OCI-LY3 (cell line): ENCODE measurements at regions not wholly inside any gene's neighbourhood (a gene's known extent, or its start where the extent isn't known, plus 50 kb on each side); places are given as distances from the start of the nearest gene placed in this dataset.

Experiments
- H2AFZ ChIP-seq: fragments of 200-600, 300-600 bp; shearing (Covaris generic); 2 replicates; pipeline ENCODE4 v1.6.0; 2014; ENCODE audit warnings: antibody characterized with exemption, low read depth, low read length
- H3K27ac ChIP-seq: fragments of 200-600, 300-600 bp; sonication (generic); 2 replicates; pipeline ENCODE4 v1.5.1; 2014; ENCODE audit warnings: mild to moderate bottlenecking, low read length, moderate library complexity, mixed read lengths
- H3K27me3 ChIP-seq: fragments of 200-600, 300-600 bp; sonication (generic); 2 replicates; pipeline ENCODE4 v1.6.1; 2014; ENCODE audit warnings: low read depth, low read length, mixed read lengths
- H3K36me3 ChIP-seq: fragments of 200-600, 300-600 bp; sonication (generic); replicated peaks from 2 replicates; pipeline ENCODE3; 2014; ENCODE audit warnings: low read depth, low read length, mixed read lengths
- H3K4me1 ChIP-seq: fragments of 300-600, 200-600 bp; sonication (generic); 2 replicates; pipeline ENCODE4 v1.6.1; 2014; ENCODE audit warnings: low read length, mixed read lengths
- H3K4me2 ChIP-seq: fragments of 200-600, 300-600 bp; sonication (generic); 2 replicates; pipeline ENCODE4 v1.6.1; 2014; ENCODE audit warnings: low read length, mixed read lengths
- H3K4me3 ChIP-seq: fragments of 300-600, 200-600 bp; sonication (generic); 2 replicates; pipeline ENCODE4 v1.5.1; 2014; ENCODE audit warnings: antibody characterized with exemption, mild to moderate bottlenecking, low read length, moderate library complexity
- H3K79me2 ChIP-seq: fragments of 300-600, 200-600 bp; shearing (Covaris generic); 2 replicates; pipeline ENCODE4 v1.6.1; 2014; ENCODE audit warnings: mild to moderate bottlenecking, low read length, mixed read lengths
- H3K9ac ChIP-seq: fragments of 300-600, 200-600 bp; shearing (Covaris generic); 2 replicates; pipeline ENCODE4 v1.6.0; 2014; ENCODE audit warnings: mild to moderate bottlenecking, low read length, moderate library complexity
- H3K9me3 ChIP-seq: fragments of 200-600, 300-600 bp; shearing (Covaris generic); 2 replicates; pipeline ENCODE4 v1.6.1; 2014; ENCODE audit warnings: low read length, mixed read lengths; ENCODE audit not compliant: insufficient read depth
- H4K20me1 ChIP-seq: fragments of 200-600, 300-600 bp; sonication (generic); 2 replicates; pipeline ENCODE4 v1.6.1; 2016; ENCODE audit warnings: low read length, mixed read lengths; ENCODE audit not compliant: insufficient read depth
- CTCF ChIP-seq: fragments of 200-600, 300-600 bp; sonication (generic); IDR thresholded peaks from 2 replicates; pipeline ENCODE4 v1.5.1; 2014; ENCODE audit warnings: antibody characterized with exemption, low read length, low read depth
- EZH2phosphoT487 ChIP-seq: fragments of 200-600 bp; shearing (Covaris generic); IDR thresholded peaks from 2 replicates; pipeline ENCODE4 v1.6.1; 2018; ENCODE audit warnings: antibody characterized with exemption, mixed run types, low read depth

GRCh38 chr6:98014442-98015201 is 731.6 kb upstream of the MMS22L start:
- Histone ChIP-seq H3K9me3 (no peaks in the 10 kb centered on the region), H3K27ac (no peak overlapping the region), H3K79me2 (no peaks in the 10 kb centered on the region), H3K4me3 (no peak overlapping the region), H3K4me1 (no peaks in the 10 kb centered on the region), H3K4me2 (no peak overlapping the region), H2AFZ (no peak overlapping the region), H3K9ac (no peak overlapping the region), H4K20me1 (no peaks in the 10 kb centered on the region), H3K27me3 (no peaks in the 10 kb centered on the region), H3K36me3 (no peaks in the 10 kb centered on the region)
- TF ChIP-seq EZH2phosphoT487 (no peak), CTCF (no peak)

GRCh38 chr6:98016565-98016964 is 733.5 kb upstream of the MMS22L start:
- TF ChIP-seq CTCF, result no peak
- no peak for TF ChIP-seq EZH2phosphoT487
- no peaks in the 10 kb centered on the region for H3K79me2 ChIP-seq
- H3K4me1 ChIP-seq, result no peaks in the 10 kb centered on the region
- no peak overlapping the region for H2AFZ ChIP-seq
- no peak overlapping the region for H3K4me3 ChIP-seq
- H3K27me3 ChIP-seq, result no peaks in the 10 kb centered on the region
- no peaks in the 10 kb centered on the region for H4K20me1 ChIP-seq
- H3K36me3 ChIP-seq, result no peaks in the 10 kb centered on the region
- H3K9me3 ChIP-seq, result no peaks in the 10 kb centered on the region
- no peak overlapping the region for H3K9ac ChIP-seq
- no peak overlapping the region for H3K4me2 ChIP-seq
- no peak overlapping the region for H3K27ac ChIP-seq

- H4K20me1 ChIP-seq, result no peaks in the 10 kb centered on the region
- no peak overlapping the region for H3K9ac ChIP-seq
- no peak for TF ChIP-seq EZH2phosphoT487
- TF ChIP-seq CTCF, result no peak
- H3K4me3 ChIP-seq, result no peak overlapping the region
- no peaks in the 10 kb centered on the region for H3K36me3 ChIP-seq
- no peak overlapping the region for H3K27ac ChIP-seq
- H2AFZ ChIP-seq, result no peak overlapping the region
- no peaks in the 10 kb centered on the region for H3K27me3 ChIP-seq
- no peaks in the 10 kb centered on the region for H3K9me3 ChIP-seq
- no peaks in the 10 kb centered on the region for H3K79me2 ChIP-seq
- no peak overlapping the region for H3K4me2 ChIP-seq
- no peaks in the 10 kb centered on the region for H3K4me1 ChIP-seq
Observed at GRCh38 chr6:98020222-98020621, 737.2 kb upstream of the MMS22L start.

- no peaks in the 10 kb centered on the region for H3K79me2 ChIP-seq
- H3K9ac ChIP-seq, result no peak overlapping the region
- no peak overlapping the region for H3K4me3 ChIP-seq
- no peaks in the 10 kb centered on the region for H4K20me1 ChIP-seq
- no peaks in the 10 kb centered on the region for H3K4me1 ChIP-seq
- H3K27me3 ChIP-seq, result no peaks in the 10 kb centered on the region
- H3K27ac ChIP-seq, result no peak overlapping the region
- no peaks in the 10 kb centered on the region for H3K36me3 ChIP-seq
- H3K4me2 ChIP-seq, result no peak overlapping the region
- H3K9me3 ChIP-seq, result no peaks in the 10 kb centered on the region
- no peak overlapping the region for H2AFZ ChIP-seq
- TF ChIP-seq EZH2phosphoT487 (no peak), CTCF (no peak)
Observed at GRCh38 chr6:98024359-98024758, 741.3 kb upstream of the MMS22L start.
